ENCODE measurements at regions not wholly inside any gene's neighbourhood (a gene's known extent, or its start where the extent isn't known, plus 50 kb on each side); places are given as distances from the start of the nearest gene placed in this dataset.

DNA sequence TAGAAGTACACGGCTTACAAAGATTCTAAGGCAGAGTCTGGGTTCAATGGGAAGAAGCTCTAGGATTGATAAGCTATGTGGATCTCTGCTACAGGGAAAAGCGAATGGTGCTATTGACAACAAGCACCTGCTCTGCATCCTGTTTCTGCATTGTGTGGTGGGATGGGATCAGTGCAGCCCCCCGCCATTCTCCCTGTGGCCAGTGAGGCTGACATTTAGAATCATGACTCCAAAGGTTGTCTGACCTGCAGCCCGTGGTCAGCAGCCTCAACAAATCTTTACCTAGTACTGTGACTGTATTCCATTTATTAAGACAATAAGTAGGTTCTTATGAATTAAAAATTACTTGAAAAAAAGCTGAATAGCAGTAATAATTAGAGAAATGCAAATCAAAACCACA is 1477.0 kb upstream of the TMEM132C start:
- Histone ChIP-seq H3K9me3 (0 out of 2 replicates have a peak, but pooled peaks cover 5% of the 10 kb centered on the region), H3K9ac (no peak overlapping the region), H3K4me3 (no peak overlapping the region), H3K4me2 (peak overlapping the region; percentile 14; the same call in 1 of the 2 replicates), H3K27ac (no peak overlapping the region), H4K20me1 (no peaks in the 10 kb centered on the region), H3K36me3 (no peaks in the 10 kb centered on the region), H3K27me3 (no peaks in the 10 kb centered on the region), H3K4me1 (peaks cover 26% of the 10 kb centered on the region)
- TF ChIP-seq Cebpa-rat (IDR thresholded peaks at IDR 0.05), result no peak

DNA sequence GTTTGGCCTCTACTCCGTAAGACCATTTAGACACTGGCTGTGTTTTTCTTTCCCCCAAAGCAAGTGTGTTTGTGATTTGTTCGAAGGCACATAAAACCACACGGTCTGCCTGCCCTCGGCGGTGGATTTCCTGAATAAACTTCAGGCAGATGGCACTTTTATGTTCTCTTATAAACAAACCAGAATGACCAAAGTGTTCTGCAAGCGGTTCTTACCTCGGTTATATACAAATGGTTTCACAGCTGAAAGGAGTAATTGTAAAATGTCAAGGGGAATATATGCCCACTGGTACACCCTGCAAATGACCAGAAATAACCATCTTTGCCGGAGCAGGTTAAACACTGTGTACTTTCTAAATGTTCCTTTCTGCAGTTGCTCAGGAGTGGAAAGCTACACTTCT is 1475.8 kb upstream of the TMEM132C start:
- H3K36me3 ChIP-seq, result no peaks in the 10 kb centered on the region
- no peaks in the 10 kb centered on the region for H3K27me3 ChIP-seq
- H4K20me1 ChIP-seq, result no peaks in the 10 kb centered on the region
- H3K27ac ChIP-seq, result no peak overlapping the region
- no peak overlapping the region for H3K9ac ChIP-seq
- H3K4me3 ChIP-seq, result no peak overlapping the region
- 0 out of 2 replicates have a peak, but pooled peaks cover 5% of the 10 kb centered on the region for H3K9me3 ChIP-seq
- no peak overlapping the region for H3K4me2 ChIP-seq
- no peak for TF ChIP-seq Cebpa-rat (IDR thresholded peaks at IDR 0.05)
- H3K4me1 ChIP-seq, result peaks cover 15% of the 10 kb centered on the region

- Histone ChIP-seq H3K4me3 (no peak overlapping the region), H3K27me3 (no peaks in the 10 kb centered on the region), H3K9me3 (0 out of 2 replicates have a peak, but pooled peaks cover 5% of the 10 kb centered on the region), H3K4me2 (no peak overlapping the region), H3K9ac (no peak overlapping the region), H3K36me3 (no peaks in the 10 kb centered on the region), H3K27ac (no peak overlapping the region), H3K4me1 (peaks cover 9% of the 10 kb centered on the region), H4K20me1 (no peaks in the 10 kb centered on the region)
- no peak for TF ChIP-seq Cebpa-rat (IDR thresholded peaks at IDR 0.05)
Observed at GRCh38 chr12:126792411-126792810, 1474.6 kb upstream of the TMEM132C start.

DNA sequence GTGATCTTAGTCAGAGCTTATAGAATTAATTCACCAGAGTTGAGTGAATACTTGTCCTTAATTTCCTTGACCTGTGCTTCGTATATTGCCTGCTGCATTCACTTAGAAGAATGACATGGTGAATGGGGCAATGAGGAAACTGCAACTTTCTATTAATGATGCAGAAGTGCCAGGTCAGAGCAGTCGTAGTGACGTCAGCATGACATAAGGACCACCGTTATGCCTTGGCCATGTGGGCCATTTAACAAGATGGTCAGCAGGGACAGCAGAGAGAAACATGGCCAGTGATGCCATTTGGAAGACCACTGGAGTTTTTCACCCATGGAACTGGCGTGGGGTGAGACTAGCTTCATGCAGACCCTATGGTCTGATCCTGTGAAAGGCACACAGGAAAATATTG is 1469.4 kb upstream of the TMEM132C start:
- Histone ChIP-seq H3K4me2 (no peak overlapping the region), H3K4me1 (no peaks in the 10 kb centered on the region), H3K4me3 (no peak overlapping the region), H3K36me3 (no peaks in the 10 kb centered on the region), H3K27ac (no peak overlapping the region), H3K9me3 (no peaks in the 10 kb centered on the region), H3K9ac (no peak overlapping the region), H4K20me1 (no peaks in the 10 kb centered on the region), H3K27me3 (no peaks in the 10 kb centered on the region)
- no peak for TF ChIP-seq Cebpa-rat (IDR thresholded peaks at IDR 0.05)

GRCh38 chr12:126798449-126798848 is 1468.5 kb upstream of the TMEM132C start:
- no peaks in the 10 kb centered on the region for H3K27me3 ChIP-seq
- H3K9ac ChIP-seq, result no peak overlapping the region
- H3K9me3 ChIP-seq, result no peaks in the 10 kb centered on the region
- no peaks in the 10 kb centered on the region for H3K36me3 ChIP-seq
- no peak overlapping the region for H3K4me2 ChIP-seq
- H3K27ac ChIP-seq, result no peak overlapping the region
- no peak for TF ChIP-seq Cebpa-rat (IDR thresholded peaks at IDR 0.05)
- H3K4me1 ChIP-seq, result no peaks in the 10 kb centered on the region
- H4K20me1 ChIP-seq, result no peaks in the 10 kb centered on the region
- no peak overlapping the region for H3K4me3 ChIP-seq

DNA sequence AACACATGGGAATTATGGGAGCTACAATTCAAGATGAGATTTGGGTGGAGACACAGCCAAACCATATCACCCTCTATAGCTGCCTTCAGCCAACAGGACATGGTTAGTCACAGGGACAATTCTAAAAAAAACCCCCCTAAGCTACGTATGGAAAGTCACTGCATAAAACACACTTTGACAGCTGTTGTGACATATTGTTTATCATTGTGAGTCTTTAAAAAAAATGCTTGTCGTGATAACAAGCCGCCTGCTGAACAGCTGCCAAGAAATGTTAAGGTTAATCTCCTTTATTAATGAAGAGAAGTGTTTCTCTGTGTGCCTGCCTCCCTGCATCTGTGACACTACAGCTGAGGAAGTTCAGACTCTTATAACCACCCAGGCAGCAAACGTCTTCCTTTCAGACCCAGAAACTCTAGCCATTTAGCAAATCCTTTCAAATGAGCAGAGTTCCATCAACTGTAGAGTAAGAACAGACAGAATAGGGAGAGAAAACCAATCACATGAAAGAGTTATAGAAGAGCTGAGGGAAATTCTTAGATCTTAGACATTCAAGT is 1459.6 kb upstream of the TMEM132C start:
- H3K27ac ChIP-seq, result no peak overlapping the region
- H3K4me3 ChIP-seq, result no peak overlapping the region
- no peak overlapping the region for H3K9ac ChIP-seq
- H3K9me3 ChIP-seq, result no peaks in the 10 kb centered on the region
- H3K27me3 ChIP-seq, result no peaks in the 10 kb centered on the region
- peaks cover 16% of the 10 kb centered on the region for H3K4me1 ChIP-seq
- TF ChIP-seq Cebpa-rat (IDR thresholded peaks at IDR 0.05), result no peak
- no peak overlapping the region for H3K4me2 ChIP-seq
- no peaks in the 10 kb centered on the region for H4K20me1 ChIP-seq
- H3K36me3 ChIP-seq, result no peaks in the 10 kb centered on the region

- no peak for TF ChIP-seq Cebpa-rat (IDR thresholded peaks at IDR 0.05)
- peaks cover 17% of the 10 kb centered on the region for H3K4me1 ChIP-seq
Observed at GRCh38 chr12:126811391-126811790, 1455.6 kb upstream of the TMEM132C start.

GRCh38 chr12:126819554-126819953 is 1447.4 kb upstream of the TMEM132C start:
- Histone ChIP-seq H4K20me1 (no peaks in the 10 kb centered on the region), H3K9ac (no peak overlapping the region), H3K4me1 (no peaks in the 10 kb centered on the region), H3K9me3 (peaks cover 24% of the 10 kb centered on the region), H3K36me3 (no peaks in the 10 kb centered on the region), H3K27me3 (no peaks in the 10 kb centered on the region), H3K4me3 (no peak overlapping the region), H3K4me2 (no peak overlapping the region), H3K27ac (no peak overlapping the region)
- TF ChIP-seq Cebpa-rat (IDR thresholded peaks at IDR 0.05), result no peak

More at GRCh38 chr12:126811391-126811790, 1455.6 kb upstream of the TMEM132C start:
- Histone ChIP-seq H4K20me1 (no peaks in the 10 kb centered on the region), H3K4me2 (peak overlapping the region; percentile 50), H3K4me3 (no peak overlapping the region), H3K9me3 (no peaks in the 10 kb centered on the region), H3K27ac (no peak overlapping the region), H3K9ac (no peak overlapping the region), H3K36me3 (no peaks in the 10 kb centered on the region), H3K27me3 (no peaks in the 10 kb centered on the region)

GRCh38 chr12:126830778-126831680 is 1435.9 kb upstream of the TMEM132C start:
- no peaks in the 10 kb centered on the region for H4K20me1 ChIP-seq
- TF ChIP-seq Cebpa-rat (IDR thresholded peaks at IDR 0.05), result no peak

DNA sequence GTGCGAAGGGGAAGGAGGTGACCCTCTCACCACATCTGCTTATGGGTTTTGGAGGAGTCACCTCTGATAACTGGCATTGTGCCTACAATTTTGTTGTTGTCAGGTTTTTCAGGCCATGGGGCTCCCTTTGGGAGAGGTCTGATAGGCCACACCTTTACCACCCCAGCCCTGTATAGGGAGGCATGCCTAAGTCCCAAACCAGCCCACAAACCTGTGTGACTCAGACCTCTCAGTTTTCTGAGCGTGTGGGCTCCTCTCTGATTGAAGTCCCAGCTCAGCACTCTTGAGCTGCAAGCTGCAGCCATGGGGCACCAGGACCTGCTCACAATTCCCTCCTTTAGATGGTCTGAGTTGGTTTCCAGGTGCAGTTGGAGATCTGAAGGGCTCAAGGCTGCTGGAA is 1429.3 kb upstream of the TMEM132C start:
- Histone ChIP-seq H4K20me1 (no peaks in the 10 kb centered on the region), H3K9me3 (peaks cover 52% of the 10 kb centered on the region), H3K4me3 (no peak overlapping the region), H3K36me3 (no peaks in the 10 kb centered on the region), H3K9ac (no peak overlapping the region), H3K4me2 (no peak overlapping the region), H3K4me1 (no peaks in the 10 kb centered on the region), H3K27ac (no peak overlapping the region), H3K27me3 (peaks cover 9% of the 10 kb centered on the region)
- no peak for TF ChIP-seq Cebpa-rat (IDR thresholded peaks at IDR 0.05)

More at GRCh38 chr12:126830778-126831680, 1435.9 kb upstream of the TMEM132C start:
- H3K4me2 ChIP-seq, result no peak overlapping the region
- no peaks in the 10 kb centered on the region for H3K4me1 ChIP-seq
- H3K27me3 ChIP-seq, result peaks cover 32% of the 10 kb centered on the region
- no peak overlapping the region for H3K9ac ChIP-seq
- H3K27ac ChIP-seq, result no peak overlapping the region
- H3K4me3 ChIP-seq, result no peak overlapping the region
- H3K9me3 ChIP-seq, result peaks cover 28% of the 10 kb centered on the region
- no peaks in the 10 kb centered on the region for H3K36me3 ChIP-seq
